Peyer's patch (tissue), 4 donors: ENCODE measurements at regions not wholly inside any gene's neighbourhood (a gene's known extent, or its start where the extent isn't known, plus 50 kb on each side); places are given as distances from the start of the nearest gene placed in this dataset.

Experiments
- DNase-seq, 3 donors: peaks; one replicate each; pipeline ENCODE4 v3.0.0-alpha.2; 2017 to 2019
- H3K27ac ChIP-seq, 4 donors: fragments of 200-600 bp; sonication (generic); one replicate each; pipeline ENCODE4 v1.5.1; 2016 to 2019
- H3K27me3 ChIP-seq, 2 donors: fragments of 200-600 bp; sonication (generic); one replicate each; pipeline ENCODE4 v1.5.1; 2019
- H3K36me3 ChIP-seq, 3 donors: fragments of 200-600 bp; sonication (generic); one replicate each; pipeline ENCODE4 v1.5.1; 2016 to 2019
- H3K4me1 ChIP-seq, 4 donors: fragments of 200-600 bp; sonication (generic); one replicate each; pipeline ENCODE4 v1.5.1; 2016 to 2019
- H3K4me3 ChIP-seq, 4 donors: fragments of 200-600 bp; sonication (generic); 1 replicate in 3 of 4; 2 replicates in 1 of 4; pipeline ENCODE4 v1.5.1; 2016 to 2019; ENCODE audit warnings: mild to moderate bottlenecking in 1 of 4
- H3K9me3 ChIP-seq, 4 donors: fragments of 200-600 bp; sonication (generic); one replicate each; pipeline ENCODE4 v1.5.1; 2016 to 2019; ENCODE audit warnings: mild to moderate bottlenecking in 1 of 4
- CTCF ChIP-seq, 6 experiments: fragments of 450-650 bp in 4 of 6; fragments of 200-600 bp in 2 of 6; sonication (generic) in 1 of 6; IDR thresholded peaks; one replicate each; pipeline ENCODE4 v1.5.1; 2017 to 2019; ENCODE audit warnings: antibody characterized with exemption in 6 of 6, mild to moderate bottlenecking in 3 of 6, moderate library complexity in 1 of 6
- POLR2A ChIP-seq, 2 donors: fragments of 450-650 bp; IDR thresholded peaks; one replicate each; pipeline ENCODE4 v1.5.1; 2017; ENCODE audit warnings: antibody characterized with exemption in 2 of 2, mild to moderate bottlenecking in 2 of 2, moderate library complexity in 2 of 2

- Histone ChIP-seq H3K27me3 (no peaks in the 10 kb centered on the region), H3K9me3 (no peaks in the 10 kb centered on the region), H3K4me3 (no peak overlapping the region), H3K27ac (no peak overlapping the region), H3K36me3 (no peaks in the 10 kb centered on the region), H3K4me1 (peaks cover 0 to 8% (median 2%) of the 10 kb centered on the region in 4 donors)
- DNase-seq: no peak
- TF ChIP-seq CTCF (IDR thresholded peaks at IDR 0.05): no peak
- TF ChIP-seq POLR2A (IDR thresholded peaks at IDR 0.05): no peak
These were observed 51.2 kb upstream of the JAK2 start for GRCh38 chr9:4933861-4934260.

GRCh38 chr9:4935001-4935672 is 49.9 kb upstream of the JAK2 start:
- no peak overlapping the region for H3K27ac ChIP-seq
- no peaks in the 10 kb centered on the region for H3K36me3 ChIP-seq
- no peak overlapping the region for H3K4me3 ChIP-seq
- H3K4me1 ChIP-seq: peaks cover 0 to 8% (median 2%) of the 10 kb centered on the region in 4 donors
- no peak for DNase-seq
- no peaks in the 10 kb centered on the region for H3K9me3 ChIP-seq
- no peaks in the 10 kb centered on the region for H3K27me3 ChIP-seq
- TF ChIP-seq POLR2A (IDR thresholded peaks at IDR 0.05): no peak
- no peak for TF ChIP-seq CTCF (IDR thresholded peaks at IDR 0.05)
